CD4-positive, alpha-beta T cell (primary cell): ENCODE measurements at regions not wholly inside any gene's neighbourhood (a gene's known extent, or its start where the extent isn't known, plus 50 kb on each side); places are given as distances from the start of the nearest gene placed in this dataset.

Experiments used
- ATAC-seq: fragments of 200-7000 bp; cut with Tn5 transposase; one replicate; pipeline ENCODE4 v1.10.0; 2022; ENCODE audit warnings: mild to moderate bottlenecking; ENCODE audit not compliant: poor library complexity
- CTCF ChIA-PET: fragments of 350-600 bp; sonication (Branson Sonifier 250); formaldehyde crosslinking; loops from one replicate; lab custom pipeline; 2021; ENCODE audit warnings: antibody characterized with exemption, inconsistent platforms; lab: Charles Lee
- POLR2A ChIA-PET: fragments of 350-600 bp; sonication (Branson Sonifier 250); formaldehyde crosslinking; loops from one replicate; lab custom pipeline; 2021; ENCODE audit warnings: antibody characterized with exemption, inconsistent platforms; lab: Charles Lee
- DNase-seq, 14 experiments: peaks; one replicate each; pipeline ENCODE4 v3.0.0-alpha.2; 2013 to 2020; ENCODE audit warnings: mixed read lengths in 2 of 14
- H3K27ac ChIP-seq, 2 donors: one replicate each; pipeline versions ENCODE4 v1.5.1 to v1.7.0; 2013; ENCODE audit warnings: low read length in 2 of 2, low read depth in 1 of 2, mild to moderate bottlenecking in 1 of 2
- H3K27me3 ChIP-seq, 2 experiments: 1 replicate in 1 of 2; 2 replicates in 1 of 2; pipeline versions ENCODE4 v1.6.1 to v1.7.0; 2013; ENCODE audit warnings: low read length in 2 of 2, control low read depth in 1 of 2, mild to moderate bottlenecking in 1 of 2, moderate library complexity in 1 of 2; ENCODE audit not compliant: insufficient read depth in 2 of 2, control insufficient read depth in 1 of 2
- H3K36me3 ChIP-seq: one replicate; pipeline ENCODE4 v1.6.1; 2013; ENCODE audit warnings: low read length, control low read depth; ENCODE audit not compliant: insufficient read depth
- H3K4me1 ChIP-seq: one replicate; pipeline ENCODE4 v1.6.1; 2013; ENCODE audit warnings: low read length, control low read depth; ENCODE audit not compliant: insufficient read depth
- H3K4me3 ChIP-seq: one replicate; pipeline ENCODE4 v1.5.1; 2013; ENCODE audit warnings: mild to moderate bottlenecking, low read length, moderate library complexity
- H3K9me3 ChIP-seq, 2 experiments: 1 replicate in 1 of 2; 2 replicates in 1 of 2; pipeline versions ENCODE4 v1.6.1 to v1.7.0; 2013; ENCODE audit warnings: low read length in 2 of 2, mild to moderate bottlenecking in 2 of 2, control low read depth in 1 of 2, moderate library complexity in 1 of 2; ENCODE audit not compliant: control insufficient read depth in 1 of 2, insufficient read depth in 1 of 2
- H3K27ac Mint-ChIP-seq: one replicate; pipeline ENCODE4 v1.8.0; 2020; ENCODE audit warnings: mixed read lengths
- H3K27me3 Mint-ChIP-seq: one replicate; pipeline ENCODE4 v1.8.0; 2021; ENCODE audit warnings: mixed read lengths
- H3K36me3 Mint-ChIP-seq: one replicate; pipeline ENCODE4 v1.8.0; 2021; ENCODE audit warnings: low read depth, mixed read lengths
- H3K4me1 Mint-ChIP-seq: one replicate; pipeline ENCODE4 v1.8.0; 2021; ENCODE audit warnings: low read depth, mixed read lengths
- H3K4me3 Mint-ChIP-seq: one replicate; pipeline ENCODE4 v1.8.0; 2020; ENCODE audit warnings: mild to moderate bottlenecking, mixed read lengths
- H3K9me3 Mint-ChIP-seq: one replicate; pipeline ENCODE4 v1.8.0; 2020; ENCODE audit warnings: mixed read lengths
- CTCF ChIP-seq: fragments of 200-600 bp; IDR thresholded peaks from one replicate; pipeline ENCODE4 v1.8.0; 2022; ENCODE audit warnings: antibody characterized with exemption, mild to moderate bottlenecking
- intact Hi-C, 2 experiments: fragments of 100-400 bp; cut with DNase I in 1 of 2; cut with micrococcal nuclease in 1 of 2; formaldehyde crosslinking; loops; one replicate each; pipeline versions ENCODE4 v1.15.1 to v1.9.0; 2023 to 2025; cut with DNase I, micrococcal nuclease

DNA sequence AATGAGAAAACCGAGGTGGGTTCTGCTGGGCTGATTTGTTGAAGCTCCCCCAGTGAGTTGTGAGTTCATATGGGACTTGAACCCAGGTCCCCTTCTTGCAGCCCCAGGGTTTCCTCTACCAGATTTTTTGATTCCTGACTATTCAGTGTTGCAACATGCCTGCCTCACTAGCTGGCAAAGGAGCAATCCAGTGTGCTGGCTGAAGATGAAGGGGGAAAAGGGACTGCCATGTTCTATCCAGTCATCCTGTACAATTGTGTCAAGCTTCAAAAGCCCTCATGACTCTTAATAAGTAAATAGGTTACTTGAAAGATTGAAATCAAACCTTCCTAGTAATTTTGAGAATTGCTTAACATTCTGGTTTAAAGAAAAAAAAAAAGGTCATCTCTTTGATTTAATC lies 211.5 kb upstream of the TP63 start:
- no peaks in the 10 kb centered on the region for H3K9me3 Mint-ChIP-seq
- no peaks in the 10 kb centered on the region for H3K9me3 ChIP-seq
- no peak overlapping the region for H3K27ac ChIP-seq
- no peak for TF ChIP-seq CTCF
- H3K36me3 ChIP-seq: no peaks in the 10 kb centered on the region
- no peaks in the 10 kb centered on the region for H3K4me1 ChIP-seq
- H3K4me1 Mint-ChIP-seq: peaks cover 6% of the 10 kb centered on the region
- no peaks in the 10 kb centered on the region for H3K27me3 ChIP-seq
- H3K27me3 Mint-ChIP-seq: no peaks in the 10 kb centered on the region
- H3K4me3 Mint-ChIP-seq: no peak overlapping the region
- H3K36me3 Mint-ChIP-seq: no peaks in the 10 kb centered on the region
- ChIA-PET POLR2A (interaction anchor here (1.9 kb wide), 1 partner anchor 16 kb away, joined by 4 read pairs; no protein-coding TSS in a partner anchor), CTCF (no interaction called here)
- H3K27ac Mint-ChIP-seq: no peak overlapping the region
- no peak for ATAC-seq
- H3K4me3 ChIP-seq: no peak overlapping the region
- intact Hi-C loops: no loop called here
- no peak for DNase-seq

DNA sequence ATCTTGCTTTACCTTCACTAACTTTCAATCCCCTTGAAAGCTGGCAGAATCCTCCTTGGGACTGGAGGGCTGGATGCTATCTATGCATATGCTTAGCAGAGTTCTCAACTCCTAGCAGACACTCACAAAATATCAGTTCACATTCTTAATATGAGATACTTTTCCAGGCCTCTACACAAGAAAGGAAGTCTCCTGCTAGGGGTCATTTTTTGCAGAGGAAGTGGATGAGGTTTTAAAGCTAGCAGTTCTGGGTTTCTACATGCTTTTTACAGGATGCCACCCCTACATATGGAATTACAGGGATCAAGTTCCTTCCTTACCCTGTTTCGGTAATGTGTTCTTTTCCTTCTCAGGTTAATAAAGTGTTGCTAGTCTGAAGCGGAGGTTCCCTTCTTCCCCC lies 206.3 kb upstream of the TP63 start:
- POLR2A ChIA-PET: interaction anchor here (0.9 kb wide), 1 partner anchor 100 kb away, joined by 3 read pairs; no protein-coding TSS in a partner anchor

GRCh38 chr3:189429019-189429418 lies 202.2 kb upstream of the TP63 start:
- CTCF ChIA-PET: no interaction called here
- no peak overlapping the region for H3K27ac ChIP-seq
- ATAC-seq (no peak), DNase-seq (no peak)
- no peak for TF ChIP-seq CTCF
- Mint-ChIP-seq H3K4me1 (no peaks in the 10 kb centered on the region), H3K9me3 (peaks cover 4% of the 10 kb centered on the region), H3K27ac (no peak overlapping the region), H3K36me3 (no peaks in the 10 kb centered on the region), H3K27me3 (no peaks in the 10 kb centered on the region), H3K4me3 (no peak overlapping the region)
- no peaks in the 10 kb centered on the region for H3K4me1 ChIP-seq
- H3K4me3 ChIP-seq: no peak overlapping the region
- intact Hi-C loops: no loop called here
- no peaks in the 10 kb centered on the region for H3K36me3 ChIP-seq
- H3K9me3 ChIP-seq: no peaks in the 10 kb centered on the region
- H3K27me3 ChIP-seq: no peaks in the 10 kb centered on the region
- POLR2A ChIA-PET: interaction anchor here (0.7 kb wide), 1 partner anchor 370 kb away, joined by 3 read pairs; no protein-coding TSS in a partner anchor

More for the DNA sequence above, 206.3 kb upstream of the TP63 start:
- H3K27ac Mint-ChIP-seq: no peak overlapping the region
- H3K9me3 Mint-ChIP-seq: no peaks in the 10 kb centered on the region
- ATAC-seq (no peak), DNase-seq (no peak)
- CTCF ChIA-PET: interaction anchor here (0.5 to 1.0 kb wide), 2 partner anchors 10 to 19 kb away, joined by 3 read pairs; no protein-coding TSS in a partner anchor
- Histone ChIP-seq H3K27me3 (no peaks in the 10 kb centered on the region), H3K36me3 (no peaks in the 10 kb centered on the region), H3K4me3 (no peak overlapping the region), H3K9me3 (no peaks in the 10 kb centered on the region), H3K27ac (no peak overlapping the region), H3K4me1 (no peaks in the 10 kb centered on the region)
- H3K36me3 Mint-ChIP-seq: no peaks in the 10 kb centered on the region
- peaks cover 6% of the 10 kb centered on the region for H3K4me1 Mint-ChIP-seq
- no peaks in the 10 kb centered on the region for H3K27me3 Mint-ChIP-seq
- H3K4me3 Mint-ChIP-seq: no peak overlapping the region
- TF ChIP-seq CTCF: no peak
- intact Hi-C loops: no loop called here
